Gastroesophageal sphincter (tissue), 3 donors: ENCODE measurements at regions not wholly inside any gene's neighbourhood (a gene's known extent, or its start where the extent isn't known, plus 50 kb on each side); places are given as distances from the start of the nearest gene placed in this dataset.

Experiments
- CTCF ChIP-seq, 4 experiments: fragments of 200-600 bp in 2 of 4; fragments of 450-650 bp in 2 of 4; sonication (generic) in 1 of 4; IDR thresholded peaks; one replicate each; pipeline ENCODE4 v1.5.1; 2017 to 2019; ENCODE audit warnings: antibody characterized with exemption in 4 of 4, mild to moderate bottlenecking in 2 of 4, moderate library complexity in 2 of 4
- POLR2AphosphoS5 ChIP-seq: sonication (generic); formaldehyde crosslinking; IDR thresholded peaks from one replicate; pipeline ENCODE4 v1.6.1; 2017; ENCODE audit warnings: antibody characterized with exemption

GRCh38 chr13:37164635-37165034 lies 59.2 kb upstream of the CSNK1A1L start:
- TF ChIP-seq POLR2AphosphoS5, result no peak
- no peak for TF ChIP-seq CTCF (IDR thresholded peaks at IDR 0.05)
